Neuronal stem cell (in vitro differentiated cells): ENCODE measurements at regions not wholly inside any gene's neighbourhood (a gene's known extent, or its start where the extent isn't known, plus 50 kb on each side); places are given as distances from the start of the nearest gene placed in this dataset.

Experiments
- DNase-seq: peaks from one replicate; pipeline ENCODE4 v3.0.0-alpha.2; 2013; ENCODE audit warnings: low spot score
- H2AFZ ChIP-seq: one replicate; pipeline ENCODE4 v1.6.1; 2013; ENCODE audit warnings: mild to moderate bottlenecking, low read length, inconsistent platforms
- H2AK5ac ChIP-seq: 2 replicates; pipeline ENCODE4 v1.6.1; 2013; ENCODE audit warnings: low read depth, mild to moderate bottlenecking, inconsistent platforms, low read length, moderate library complexity, mixed read lengths
- H2BK120ac ChIP-seq: 2 replicates; pipeline ENCODE4 v1.6.1; 2013; ENCODE audit warnings: low read depth, mild to moderate bottlenecking, inconsistent platforms, low read length, moderate library complexity, mixed read lengths
- H2BK12ac ChIP-seq: one replicate; pipeline ENCODE4 v1.6.1; 2013; ENCODE audit warnings: low read length, inconsistent platforms
- H2BK15ac ChIP-seq: 2 replicates; pipeline ENCODE4 v1.6.1; 2013; ENCODE audit warnings: mild to moderate bottlenecking, low read length, inconsistent platforms, mixed read lengths
- H2BK5ac ChIP-seq: one replicate; pipeline ENCODE4 v1.6.1; 2013; ENCODE audit warnings: inconsistent platforms, mild to moderate bottlenecking, low read length, moderate library complexity
- H3K14ac ChIP-seq: one replicate; pipeline ENCODE4 v1.6.1; 2013; ENCODE audit warnings: low read length, inconsistent platforms
- H3K18ac ChIP-seq: 2 replicates; pipeline ENCODE4 v1.6.1; 2013; ENCODE audit warnings: low read length, inconsistent platforms
- H3K23ac ChIP-seq: 2 replicates; pipeline ENCODE4 v1.6.1; 2013; ENCODE audit warnings: low read depth, mild to moderate bottlenecking, mixed read lengths, low read length, inconsistent platforms; ENCODE audit not compliant: poor library complexity
- H3K27ac ChIP-seq: replicated peaks from 3 replicates; pipeline ENCODE4 v1.5.1; 2013; ENCODE audit warnings: low read length, inconsistent platforms
- H3K27me3 ChIP-seq, 3 experiments: 2 replicates each; pipeline ENCODE4 v1.6.1; 2013; ENCODE audit warnings: low read length in 3 of 3, mild to moderate bottlenecking in 2 of 3, inconsistent platforms in 1 of 3, low read depth in 1 of 3, mixed read lengths in 1 of 3, moderate library complexity in 1 of 3; ENCODE audit not compliant: control insufficient read depth in 3 of 3, insufficient read depth in 3 of 3
- H3K36me3 ChIP-seq, 2 donors: replicated peaks in 1 of 2; 2 replicates each; pipeline ENCODE4 v1.6.1; 2013; ENCODE audit warnings: low read length in 2 of 2; ENCODE audit not compliant: control insufficient read depth in 2 of 2, insufficient read depth in 2 of 2
- H3K4ac ChIP-seq: 2 replicates; pipeline ENCODE4 v1.6.1; 2013; ENCODE audit warnings: inconsistent platforms, mild to moderate bottlenecking, low read length, moderate library complexity
- H3K4me1 ChIP-seq, 2 donors: 1 replicate in 1 of 2; 2 replicates in 1 of 2; pipeline ENCODE4 v1.6.1; 2013; ENCODE audit warnings: low read length in 2 of 2, low read depth in 1 of 2; ENCODE audit not compliant: control insufficient read depth in 2 of 2, insufficient read depth in 1 of 2
- H3K4me2 ChIP-seq: one replicate; pipeline ENCODE4 v1.6.1; 2013; ENCODE audit warnings: mild to moderate bottlenecking, low read length, inconsistent platforms; ENCODE audit not compliant: insufficient read depth, poor library complexity, severe bottlenecking
- H3K4me3 ChIP-seq, 2 donors: 2 replicates each; pipeline ENCODE4 v1.5.1; 2013; ENCODE audit warnings: low read length in 2 of 2, mild to moderate bottlenecking in 2 of 2, inconsistent platforms in 1 of 2, moderate library complexity in 1 of 2
- H3K79me1 ChIP-seq: one replicate; pipeline ENCODE4 v1.6.1; 2013; ENCODE audit warnings: low read depth, mild to moderate bottlenecking, inconsistent platforms, low read length, moderate library complexity
- H3K9ac ChIP-seq: one replicate; pipeline ENCODE4 v1.6.1; 2013; ENCODE audit warnings: mild to moderate bottlenecking, low read depth, low read length, inconsistent platforms; ENCODE audit not compliant: poor library complexity
- H3K9me3 ChIP-seq, 2 donors: replicated peaks in 1 of 2; 2 replicates each; pipeline versions ENCODE3 to v1.6.1; 2013; ENCODE audit warnings: low read length in 2 of 2, mild to moderate bottlenecking in 2 of 2, inconsistent platforms in 1 of 2, low read depth in 1 of 2, mixed read lengths in 1 of 2, moderate library complexity in 1 of 2; ENCODE audit not compliant: control insufficient read depth in 2 of 2, insufficient read depth in 1 of 2
- H4K8ac ChIP-seq: one replicate; pipeline ENCODE4 v1.6.1; 2013; ENCODE audit warnings: low read depth, mild to moderate bottlenecking, inconsistent platforms, low read length, moderate library complexity
- H4K91ac ChIP-seq: one replicate; pipeline ENCODE4 v1.6.1; 2013; ENCODE audit warnings: low read length, low read depth, mild to moderate bottlenecking, inconsistent platforms; ENCODE audit not compliant: poor library complexity
- WGBS, 2 donors: extraction: QIAGEN DNeasy Blood & Tissue Kit; methylation state at CpG; one replicate each; pipeline ENCODE4 v1.1.7; 2013; ENCODE audit warnings: missing lambda C conversion rate in 2 of 2, mixed read lengths in 1 of 2; ENCODE audit not compliant: insufficient read length in 2 of 2, insufficient replicate concordance in 1 of 2; ENCODE audit errors: extremely low coverage in 2 of 2; 5-methylcytosine and 5-hydroxymethylcytosine counted together

- no peak overlapping the region for H2BK120ac ChIP-seq
- H4K8ac ChIP-seq = no peak overlapping the region
- no peak overlapping the region for H2BK5ac ChIP-seq
- no peaks in the 10 kb centered on the region for H3K9me3 ChIP-seq
- H3K4me2 ChIP-seq = no peak overlapping the region
- no peak overlapping the region for H3K27ac ChIP-seq
- DNase-seq = no peak
- H2BK15ac ChIP-seq = no peak overlapping the region
- H3K14ac ChIP-seq = no peak overlapping the region
- no peak overlapping the region for H3K23ac ChIP-seq
- H3K4me3 ChIP-seq = no peak overlapping the region
- no peaks in the 10 kb centered on the region for H3K36me3 ChIP-seq
- no peak overlapping the region for H2AFZ ChIP-seq
- WGBS, 2 donors = no CpG with 5 or more reads among the region's 3 CpGs
- H3K4me1 ChIP-seq = no peaks in the 10 kb centered on the region
- no peak overlapping the region for H3K18ac ChIP-seq
- H3K79me1 ChIP-seq = no peaks in the 10 kb centered on the region
- H4K91ac ChIP-seq = no peak overlapping the region
- H3K4ac ChIP-seq = no peak overlapping the region
- no peaks in the 10 kb centered on the region for H3K27me3 ChIP-seq
- no peak overlapping the region for H2AK5ac ChIP-seq
- H3K9ac ChIP-seq = no peak overlapping the region
- no peak overlapping the region for H2BK12ac ChIP-seq
Measured at GRCh38 chr21:28159396-28159795, 833.3 kb downstream of the LTN1 start.

GRCh38 chr21:28156590-28156989 is 836.1 kb downstream of the LTN1 start:
- H2AK5ac ChIP-seq = no peak overlapping the region
- H3K14ac ChIP-seq = no peak overlapping the region
- no peaks in the 10 kb centered on the region for H3K9me3 ChIP-seq
- no peak overlapping the region for H3K18ac ChIP-seq
- no peak overlapping the region for H2BK5ac ChIP-seq
- no peak overlapping the region for H3K4me2 ChIP-seq
- no peak for DNase-seq
- H4K8ac ChIP-seq = no peak overlapping the region
- no peak overlapping the region for H3K4me3 ChIP-seq
- no peak overlapping the region for H3K23ac ChIP-seq
- H3K27ac ChIP-seq = no peak overlapping the region
- H4K91ac ChIP-seq = no peak overlapping the region
- H3K9ac ChIP-seq = no peak overlapping the region
- H2BK120ac ChIP-seq = no peak overlapping the region
- H2AFZ ChIP-seq = no peak overlapping the region
- no peak overlapping the region for H2BK12ac ChIP-seq
- H3K4me1 ChIP-seq = no peaks in the 10 kb centered on the region
- no peak overlapping the region for H3K4ac ChIP-seq
- H3K79me1 ChIP-seq = no peaks in the 10 kb centered on the region
- no CpG with 5 or more reads among the region's 6 CpGs for WGBS, 2 donors
- H3K36me3 ChIP-seq = no peaks in the 10 kb centered on the region
- no peaks in the 10 kb centered on the region for H3K27me3 ChIP-seq
- no peak overlapping the region for H2BK15ac ChIP-seq

- no peak overlapping the region for H3K18ac ChIP-seq
- H3K36me3 ChIP-seq = no peaks in the 10 kb centered on the region
- no peak overlapping the region for H2BK120ac ChIP-seq
- no peak overlapping the region for H3K14ac ChIP-seq
- H2AFZ ChIP-seq = no peak overlapping the region
- H2BK5ac ChIP-seq = no peak overlapping the region
- H3K27me3 ChIP-seq = no peaks in the 10 kb centered on the region
- no peak overlapping the region for H4K91ac ChIP-seq
- H3K4me2 ChIP-seq = no peak overlapping the region
- no peak overlapping the region for H3K4ac ChIP-seq
- no peak for DNase-seq
- no peaks in the 10 kb centered on the region for H3K9me3 ChIP-seq
- H3K27ac ChIP-seq = no peak overlapping the region
- no peak overlapping the region for H2BK15ac ChIP-seq
- H4K8ac ChIP-seq = no peak overlapping the region
- H3K79me1 ChIP-seq = no peaks in the 10 kb centered on the region
- H2BK12ac ChIP-seq = no peak overlapping the region
- no peak overlapping the region for H3K4me3 ChIP-seq
- no CpG with 5 or more reads among the region's 4 CpGs for WGBS, 2 donors
- H3K9ac ChIP-seq = no peak overlapping the region
- no peak overlapping the region for H2AK5ac ChIP-seq
- no peak overlapping the region for H3K23ac ChIP-seq
- H3K4me1 ChIP-seq = no peaks in the 10 kb centered on the region
Measured at GRCh38 chr21:28154121-28154520, 838.6 kb downstream of the LTN1 start.

GRCh38 chr21:28152732-28153131 is 839.9 kb downstream of the LTN1 start:
- H3K9ac ChIP-seq = no peak overlapping the region
- no peak overlapping the region for H2AFZ ChIP-seq
- no peak overlapping the region for H3K4me3 ChIP-seq
- H3K27ac ChIP-seq = no peak overlapping the region
- no CpG with 5 or more reads among the region's 1 CpG for WGBS, 2 donors
- H4K8ac ChIP-seq = no peak overlapping the region
- no peak overlapping the region for H2BK12ac ChIP-seq
- no peaks in the 10 kb centered on the region for H3K4me1 ChIP-seq
- no peak overlapping the region for H2BK15ac ChIP-seq
- H2BK120ac ChIP-seq = no peak overlapping the region
- no peaks in the 10 kb centered on the region for H3K27me3 ChIP-seq
- no peaks in the 10 kb centered on the region for H3K79me1 ChIP-seq
- H2AK5ac ChIP-seq = no peak overlapping the region
- DNase-seq = no peak
- no peak overlapping the region for H3K4ac ChIP-seq
- H3K18ac ChIP-seq = no peak overlapping the region
- no peak overlapping the region for H4K91ac ChIP-seq
- H3K4me2 ChIP-seq = no peak overlapping the region
- H3K14ac ChIP-seq = no peak overlapping the region
- H3K9me3 ChIP-seq = no peaks in the 10 kb centered on the region
- H3K36me3 ChIP-seq = no peaks in the 10 kb centered on the region
- no peak overlapping the region for H2BK5ac ChIP-seq
- H3K23ac ChIP-seq = no peak overlapping the region
